Karpas-422 (cell line): ENCODE measurements at regions not wholly inside any gene's neighbourhood (a gene's known extent, or its start where the extent isn't known, plus 50 kb on each side); places are given as distances from the start of the nearest gene placed in this dataset.
A peak's percentile ranks its signal among the peaks of the same experiment; 100 is the strongest.

Experiments used
- DNase-seq: peaks from one replicate; pipeline ENCODE4 v3.0.0-alpha.2; 2015
- H2AFZ ChIP-seq: fragments of 200-600 bp; sonication (generic); 2 replicates; pipeline ENCODE4 v1.6.1; 2014; ENCODE audit warnings: antibody characterized with exemption, low read length, mixed read lengths
- H3K27ac ChIP-seq: fragments of 200-600 bp; sonication (generic); 2 replicates; pipeline ENCODE4 v1.5.1; 2014; ENCODE audit warnings: mild to moderate bottlenecking, low read length, moderate library complexity
- H3K27me3 ChIP-seq: fragments of 200-600 bp; sonication (generic); 2 replicates; pipeline ENCODE4 v1.6.1; 2014; ENCODE audit warnings: low read length, mixed read lengths
- H3K36me3 ChIP-seq: fragments of 200-600 bp; sonication (generic); 2 replicates; pipeline ENCODE4 v1.6.1; 2014; ENCODE audit warnings: low read length, mixed read lengths; ENCODE audit not compliant: insufficient read depth
- H3K4me1 ChIP-seq: fragments of 200-600 bp; sonication (generic); 2 replicates; pipeline ENCODE4 v1.6.1; 2014; ENCODE audit warnings: mild to moderate bottlenecking, low read length, mixed read lengths
- H3K4me2 ChIP-seq: fragments of 200-600 bp; sonication (generic); 2 replicates; pipeline ENCODE4 v1.6.1; 2014; ENCODE audit warnings: low read length, low read depth, mild to moderate bottlenecking; ENCODE audit not compliant: poor library complexity, severe bottlenecking
- H3K4me3 ChIP-seq: fragments of 200-600 bp; sonication (generic); 2 replicates; pipeline ENCODE4 v1.5.1; 2014; ENCODE audit warnings: mild to moderate bottlenecking, antibody characterized with exemption, low read length, mixed read lengths
- H3K79me2 ChIP-seq: fragments of 200-600 bp; sonication (generic); 2 replicates; pipeline ENCODE4 v1.6.1; 2014; ENCODE audit warnings: mild to moderate bottlenecking, low read length, mixed read lengths
- H3K9ac ChIP-seq: fragments of 200-600 bp; sonication (generic); 2 replicates; pipeline ENCODE4 v1.6.0; 2014; ENCODE audit warnings: low read length
- H3K9me2 ChIP-seq: fragments of 200-600 bp; sonication (generic), shearing (Covaris generic); replicated peaks from 2 replicates; pipeline ENCODE4 v1.6.0; 2014; ENCODE audit warnings: mild to moderate bottlenecking, low read length, moderate library complexity; ENCODE audit not compliant: insufficient read depth
- H3K9me3 ChIP-seq: fragments of 300-700, 200-600 bp; sonication (generic); 2 replicates; pipeline ENCODE4 v1.6.1; 2014; ENCODE audit warnings: low read length, mixed read lengths
- H4K20me1 ChIP-seq: fragments of 200-600 bp; sonication (generic); 2 replicates; pipeline ENCODE4 v1.6.1; 2014; ENCODE audit warnings: mild to moderate bottlenecking, antibody characterized with exemption, low read length, low read depth; ENCODE audit not compliant: insufficient read depth

DNA sequence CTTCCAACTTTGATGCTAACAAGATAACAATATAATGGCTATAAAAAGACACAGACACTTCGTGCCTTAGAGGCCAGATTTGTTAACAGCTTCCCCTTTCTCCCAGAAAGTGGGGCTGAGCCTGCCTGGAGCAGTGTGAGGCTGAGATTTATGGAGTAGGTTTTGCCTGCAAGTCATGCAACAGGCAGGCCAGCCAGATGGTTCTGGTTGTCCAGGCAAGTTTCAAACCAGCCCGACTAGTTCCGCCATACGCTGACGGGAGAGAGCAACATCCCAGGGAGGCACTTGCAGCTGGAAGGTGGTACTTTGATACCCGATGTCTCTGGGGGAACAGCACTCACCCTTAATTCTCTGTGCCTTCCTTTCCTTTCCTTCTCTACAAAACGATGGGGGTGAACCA lies 81.3 kb upstream of the NAA20 start:
- Histone ChIP-seq H4K20me1 (no peaks in the 10 kb centered on the region), H3K4me3 (no peak overlapping the region), H3K9me2 (no peaks in the 10 kb centered on the region), H3K9ac (no peak overlapping the region), H3K79me2 (no peaks in the 10 kb centered on the region), H3K4me1 (peaks cover 33% of the 10 kb centered on the region), H3K27ac (no peak overlapping the region), H2AFZ (no peak overlapping the region), H3K9me3 (no peaks in the 10 kb centered on the region), H3K27me3 (no peaks in the 10 kb centered on the region), H3K36me3 (no peaks in the 10 kb centered on the region), H3K4me2 (peak overlapping the region; percentile 60)
- no peak for DNase-seq

DNA sequence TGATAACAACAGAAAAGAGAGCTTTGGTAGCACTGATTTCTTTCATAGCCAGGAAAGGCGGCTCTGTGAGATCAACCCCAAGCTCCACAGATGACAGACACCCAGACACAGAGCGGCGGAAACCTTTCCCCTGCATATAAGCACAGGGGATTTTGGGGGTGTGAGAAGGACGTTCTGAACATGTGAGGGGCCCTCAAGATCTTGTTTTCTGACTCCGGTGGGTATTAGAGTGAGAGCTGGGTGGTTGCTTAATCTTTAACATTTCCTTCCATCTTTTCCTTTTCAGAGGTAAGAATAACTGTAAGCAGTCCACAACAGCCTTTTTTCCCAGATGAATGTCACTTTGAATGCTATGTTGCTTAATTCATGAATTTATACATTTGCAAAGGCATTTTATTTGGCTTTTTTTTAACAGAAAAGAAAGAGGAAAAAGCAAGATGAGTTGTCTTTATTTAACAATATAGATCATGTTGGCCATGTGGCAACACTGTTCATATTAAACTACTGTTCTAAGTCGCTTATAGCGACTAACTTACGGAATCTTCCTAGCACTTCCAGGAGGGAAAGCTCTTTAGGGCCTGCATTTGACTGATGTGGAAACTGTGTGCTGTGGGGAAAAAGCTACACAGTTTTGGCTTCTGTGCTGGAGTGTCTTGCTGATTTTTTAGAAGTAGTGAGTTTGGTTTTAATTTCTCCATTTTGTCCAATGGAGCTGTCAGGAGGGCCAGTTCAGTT lies 80.5 kb upstream of the NAA20 start:
- Histone ChIP-seq H3K4me1 (peaks cover 33% of the 10 kb centered on the region), H3K4me3 (peak overlapping the region; percentile 39; the same call in 1 of the 2 replicates), H3K4me2 (peak overlapping the region; percentile 65), H3K9ac (peak overlapping the region; percentile 44; the same call in 1 of the 2 replicates), H3K9me2 (no peaks in the 10 kb centered on the region), H2AFZ (peak overlapping the region; percentile 93), H4K20me1 (no peaks in the 10 kb centered on the region), H3K27ac (no peak overlapping the region), H3K9me3 (no peaks in the 10 kb centered on the region), H3K36me3 (no peaks in the 10 kb centered on the region), H3K27me3 (no peaks in the 10 kb centered on the region), H3K79me2 (no peaks in the 10 kb centered on the region)
- DNase-seq, result no peak

DNA sequence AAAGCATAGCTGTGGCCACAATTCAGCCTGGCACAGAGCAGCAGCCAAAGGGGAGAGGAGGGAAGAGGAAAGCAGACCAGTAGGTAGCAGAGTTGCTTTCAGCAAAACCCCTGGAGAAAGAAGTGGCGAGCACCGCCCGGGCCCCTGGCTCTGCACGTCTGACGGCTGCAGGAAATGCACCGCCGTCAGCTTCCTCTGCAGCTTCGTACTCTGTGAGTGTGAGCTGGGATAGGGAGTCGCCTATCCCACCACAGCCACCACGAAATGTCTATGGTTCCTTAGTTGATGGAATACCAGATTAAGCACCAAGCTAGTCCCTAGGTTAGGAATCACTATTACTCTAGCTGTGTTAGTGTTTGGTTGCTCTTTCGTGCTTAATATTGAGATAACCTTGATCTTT lies 79.9 kb upstream of the NAA20 start:
- Histone ChIP-seq H3K9ac (peak overlapping the region; percentile 44; the same call in 1 of the 2 replicates), H3K27ac (no peak overlapping the region), H3K27me3 (no peaks in the 10 kb centered on the region), H2AFZ (peak overlapping the region; percentile 93), H3K4me1 (peaks cover 33% of the 10 kb centered on the region), H3K9me3 (no peaks in the 10 kb centered on the region), H4K20me1 (no peaks in the 10 kb centered on the region), H3K4me3 (peak overlapping the region; percentile 39; the same call in 1 of the 2 replicates), H3K9me2 (no peaks in the 10 kb centered on the region), H3K36me3 (no peaks in the 10 kb centered on the region), H3K4me2 (peak overlapping the region; percentile 65), H3K79me2 (no peaks in the 10 kb centered on the region)
- no peak for DNase-seq

DNA sequence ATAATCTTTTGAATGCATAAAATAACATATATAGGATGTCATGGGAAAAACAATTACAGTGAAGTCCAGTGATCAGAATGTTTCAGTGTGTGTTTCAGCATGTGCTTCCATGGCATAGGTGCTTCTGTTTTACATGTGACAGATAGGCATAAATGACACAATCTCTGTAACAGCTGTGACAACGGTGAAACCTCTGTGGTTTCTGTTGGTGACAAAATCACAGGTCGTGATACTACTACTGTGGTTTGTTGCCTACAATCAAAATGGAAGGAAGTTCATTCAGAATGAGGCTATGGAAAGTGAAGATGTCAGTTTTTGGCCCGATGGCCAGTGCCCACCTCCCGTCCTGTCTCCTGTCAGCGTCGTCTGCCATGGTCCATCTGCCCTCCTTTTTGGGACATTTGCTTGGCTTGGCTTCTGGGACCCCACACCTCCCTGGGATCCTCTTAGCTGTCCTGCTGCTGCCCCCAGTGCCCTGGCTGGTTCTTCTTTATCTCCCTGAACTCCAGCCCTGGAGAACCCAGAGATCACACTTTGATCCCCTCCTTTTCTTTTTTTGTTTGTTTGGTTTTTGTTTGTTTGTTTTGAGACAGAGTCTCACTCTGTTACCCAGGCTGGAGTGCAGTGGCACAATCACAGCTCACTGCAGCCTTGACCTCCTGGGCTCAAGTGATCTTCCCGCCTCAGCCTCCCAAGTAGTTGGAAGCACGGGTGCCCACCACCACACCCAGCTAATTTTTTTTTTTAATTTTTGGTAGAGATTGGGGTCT lies 79.3 kb upstream of the NAA20 start:
- no peaks in the 10 kb centered on the region for H3K36me3 ChIP-seq
- H3K9me3 ChIP-seq, result no peaks in the 10 kb centered on the region
- no peaks in the 10 kb centered on the region for H3K9me2 ChIP-seq
- peak overlapping the region; percentile 93; the same call in 1 of the 2 replicates for H2AFZ ChIP-seq
- H3K27me3 ChIP-seq, result no peaks in the 10 kb centered on the region
- no peaks in the 10 kb centered on the region for H4K20me1 ChIP-seq
- H3K9ac ChIP-seq, result peak overlapping the region; percentile 44; the same call in 1 of the 2 replicates
- H3K4me3 ChIP-seq, result no peak overlapping the region
- peak overlapping the region; percentile 65 for H3K4me2 ChIP-seq
- no peaks in the 10 kb centered on the region for H3K79me2 ChIP-seq
- no peak for DNase-seq
- no peak overlapping the region for H3K27ac ChIP-seq
- H3K4me1 ChIP-seq, result peaks cover 33% of the 10 kb centered on the region

DNA sequence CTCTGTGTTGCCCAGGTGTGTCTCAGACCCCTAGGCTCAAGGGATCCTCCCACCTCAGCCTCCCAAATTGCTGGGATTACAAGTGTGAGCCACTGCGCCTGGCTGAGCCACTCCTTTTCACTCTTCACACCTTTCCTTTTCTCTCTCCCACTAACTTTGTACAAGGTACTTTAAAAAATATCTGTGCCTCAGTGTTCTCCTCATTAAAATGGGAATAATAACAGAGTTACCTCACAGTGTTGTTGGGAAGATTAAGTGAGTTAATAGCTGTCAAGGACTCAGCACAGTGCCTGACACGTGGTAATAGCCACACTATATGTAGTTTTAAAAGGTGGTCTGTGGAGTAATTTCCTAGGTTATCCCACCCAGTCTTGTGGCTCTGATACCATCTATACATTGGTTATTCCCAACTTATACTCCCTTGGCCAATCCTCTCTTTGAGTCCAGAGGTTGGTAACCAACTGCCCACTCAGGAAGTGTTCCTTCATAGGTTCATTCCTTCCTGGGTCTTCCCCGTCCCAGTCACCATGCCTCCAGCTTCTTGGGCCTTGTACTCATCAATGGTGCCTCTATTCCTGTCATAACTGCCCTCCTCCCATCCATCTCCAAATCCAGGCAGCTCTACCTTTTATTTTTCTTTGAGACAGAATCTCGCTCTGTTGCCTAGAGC lies 78.6 kb upstream of the NAA20 start:
- no peaks in the 10 kb centered on the region for H3K9me3 ChIP-seq
- H3K4me3 ChIP-seq, result no peak overlapping the region
- no peak for DNase-seq
- H3K27me3 ChIP-seq, result no peaks in the 10 kb centered on the region
- H3K36me3 ChIP-seq, result no peaks in the 10 kb centered on the region
- H3K9me2 ChIP-seq, result no peaks in the 10 kb centered on the region
- no peak overlapping the region for H3K4me2 ChIP-seq
- H3K27ac ChIP-seq, result no peak overlapping the region
- H3K9ac ChIP-seq, result no peak overlapping the region
- no peak overlapping the region for H2AFZ ChIP-seq
- no peaks in the 10 kb centered on the region for H4K20me1 ChIP-seq
- peaks cover 33% of the 10 kb centered on the region for H3K4me1 ChIP-seq
- H3K79me2 ChIP-seq, result no peaks in the 10 kb centered on the region

DNA sequence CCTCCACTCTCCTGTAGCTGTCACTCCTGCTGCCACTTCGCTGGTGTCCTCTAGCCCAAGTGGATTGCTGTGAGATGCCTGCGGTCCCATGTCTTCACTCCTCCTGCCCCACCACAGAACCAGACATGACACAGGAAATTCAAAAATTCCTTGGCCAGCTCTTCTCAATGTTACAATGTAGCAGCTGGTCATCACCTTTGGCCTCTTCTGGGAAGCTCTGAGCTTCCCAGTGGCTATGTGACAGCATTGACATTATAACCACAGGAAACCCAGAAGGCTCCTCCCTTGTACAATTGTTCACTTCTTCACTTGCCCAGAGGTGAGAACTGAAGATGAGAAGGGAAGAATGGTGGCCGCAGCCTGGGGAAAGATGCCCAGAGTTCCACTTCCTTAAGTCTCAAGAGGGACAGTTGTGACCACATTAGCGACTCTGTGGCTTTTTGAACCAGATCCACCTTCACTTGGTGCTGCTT lies 76.1 kb upstream of the NAA20 start:
- Histone ChIP-seq H3K4me1 (peaks cover 13% of the 10 kb centered on the region), H3K4me3 (no peak overlapping the region), H2AFZ (no peak overlapping the region), H3K9me3 (no peaks in the 10 kb centered on the region), H3K79me2 (no peaks in the 10 kb centered on the region), H3K9ac (no peak overlapping the region), H3K27ac (no peak overlapping the region), H3K9me2 (no peaks in the 10 kb centered on the region), H4K20me1 (no peaks in the 10 kb centered on the region), H3K4me2 (no peak overlapping the region), H3K36me3 (no peaks in the 10 kb centered on the region), H3K27me3 (no peaks in the 10 kb centered on the region)
- DNase-seq, result no peak

DNA sequence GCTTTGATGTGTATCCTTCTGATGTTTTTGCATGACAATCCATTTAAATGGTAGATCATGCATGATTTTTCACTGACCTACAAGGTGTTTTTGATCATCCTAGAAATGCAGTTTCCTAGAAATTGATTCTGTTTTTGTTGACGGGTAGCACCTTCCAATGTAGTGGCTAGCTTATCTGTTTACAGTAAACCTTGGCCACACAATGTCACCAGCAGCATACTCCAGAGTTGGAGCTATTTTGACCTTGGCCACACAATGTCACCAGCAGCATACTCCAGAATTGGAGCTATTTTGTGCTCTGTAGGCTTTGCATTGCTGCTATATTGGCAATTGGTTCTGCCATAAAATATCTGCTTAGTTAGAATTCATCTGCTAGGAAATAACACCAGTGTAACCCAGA lies 74.6 kb upstream of the NAA20 start:
- Histone ChIP-seq H2AFZ (no peak overlapping the region), H3K36me3 (no peaks in the 10 kb centered on the region), H3K4me3 (no peak overlapping the region), H3K9ac (no peak overlapping the region), H3K9me3 (no peaks in the 10 kb centered on the region), H4K20me1 (no peaks in the 10 kb centered on the region), H3K4me2 (no peak overlapping the region), H3K79me2 (no peaks in the 10 kb centered on the region), H3K4me1 (peaks cover 3% of the 10 kb centered on the region), H3K27me3 (no peaks in the 10 kb centered on the region), H3K9me2 (no peaks in the 10 kb centered on the region), H3K27ac (no peak overlapping the region)
- DNase-seq, result no peak

DNA sequence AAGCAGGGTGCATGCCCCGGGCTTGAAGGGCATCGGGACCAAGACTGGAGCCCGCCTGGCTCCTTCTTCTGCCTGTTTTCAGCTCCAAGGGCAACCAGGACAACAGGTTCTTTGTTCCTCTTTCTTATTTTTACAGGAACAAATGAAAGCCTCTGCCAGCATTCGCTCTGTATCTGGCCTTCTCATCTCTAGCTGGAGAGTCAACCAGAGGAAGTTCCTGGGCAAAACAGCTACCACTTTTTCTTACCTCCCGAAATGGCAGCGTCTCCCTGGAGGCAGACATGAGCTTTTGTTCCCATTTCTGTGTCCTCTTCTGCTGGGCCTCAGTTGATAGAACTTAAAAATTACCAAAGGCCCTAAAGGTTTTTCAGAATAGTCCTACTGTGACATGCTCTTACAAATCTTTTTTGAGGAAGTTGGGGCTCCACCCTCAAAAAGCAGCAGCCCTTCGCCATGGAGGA lies 74.1 kb upstream of the NAA20 start:
- H3K9ac ChIP-seq, result no peak overlapping the region
- no peak overlapping the region for H2AFZ ChIP-seq
- H3K4me2 ChIP-seq, result no peak overlapping the region
- H3K27ac ChIP-seq, result no peak overlapping the region
- H3K9me3 ChIP-seq, result no peaks in the 10 kb centered on the region
- H3K36me3 ChIP-seq, result no peaks in the 10 kb centered on the region
- no peaks in the 10 kb centered on the region for H3K79me2 ChIP-seq
- H3K9me2 ChIP-seq, result no peaks in the 10 kb centered on the region
- H3K4me1 ChIP-seq, result no peaks in the 10 kb centered on the region; the same call in 1 of the 2 replicates
- DNase-seq, result no peak
- no peak overlapping the region for H3K4me3 ChIP-seq
- no peaks in the 10 kb centered on the region for H4K20me1 ChIP-seq
- H3K27me3 ChIP-seq, result no peaks in the 10 kb centered on the region
